Esophagus squamous epithelium (tissue), 4 donors: ENCODE measurements at regions not wholly inside any gene's neighbourhood (a gene's known extent, or its start where the extent isn't known, plus 50 kb on each side); places are given as distances from the start of the nearest gene placed in this dataset.

Source experiments
- CTCF ChIP-seq, 6 experiments: fragments of 450-650 bp in 4 of 6; fragments of 200-600 bp in 2 of 6; sonication (generic) in 2 of 6; IDR thresholded peaks; one replicate each; pipeline ENCODE4 v1.5.1; 2016 to 2019; ENCODE audit warnings: antibody characterized with exemption in 6 of 6, mild to moderate bottlenecking in 4 of 6, moderate library complexity in 4 of 6
- POLR2A ChIP-seq, 4 donors: fragments of 450-650 bp; IDR thresholded peaks; one replicate each; pipeline ENCODE4 v1.6.1; 2017; ENCODE audit warnings: antibody characterized with exemption in 4 of 4, mild to moderate bottlenecking in 4 of 4, moderate library complexity in 3 of 4

DNA sequence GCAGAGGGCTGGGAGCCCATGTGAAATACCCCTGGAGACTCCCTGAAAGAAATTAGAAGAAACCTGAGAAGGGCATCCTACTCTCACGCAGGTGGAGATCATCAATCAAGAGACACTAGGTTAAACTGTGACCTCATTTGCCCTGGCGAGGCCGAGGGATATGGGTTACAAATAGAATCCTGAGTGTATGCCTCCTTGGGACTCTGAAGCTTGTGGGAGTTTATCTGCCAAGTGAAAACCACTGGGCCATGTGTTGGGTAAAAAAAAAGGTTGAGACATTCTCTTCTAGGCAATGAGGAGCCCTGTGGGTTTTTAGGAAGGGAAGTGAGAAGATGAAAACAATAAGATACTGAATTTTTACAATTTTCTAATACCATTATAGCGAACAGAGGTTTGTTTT is 160.7 kb upstream of the ARID2 start:
- TF ChIP-seq CTCF (IDR thresholded peaks at IDR 0.05): no peak
- TF ChIP-seq POLR2A (IDR thresholded peaks at IDR 0.05): no peak
